Effector CD8-positive, alpha-beta T cell (primary cell): ENCODE measurements at regions not wholly inside any gene's neighbourhood (a gene's known extent, or its start where the extent isn't known, plus 50 kb on each side); places are given as distances from the start of the nearest gene placed in this dataset.

Source experiments
- DNase-seq: peaks from one replicate; lab custom pipeline; 2025; lab: John Stamatoyannopoulos, UW

DNA sequence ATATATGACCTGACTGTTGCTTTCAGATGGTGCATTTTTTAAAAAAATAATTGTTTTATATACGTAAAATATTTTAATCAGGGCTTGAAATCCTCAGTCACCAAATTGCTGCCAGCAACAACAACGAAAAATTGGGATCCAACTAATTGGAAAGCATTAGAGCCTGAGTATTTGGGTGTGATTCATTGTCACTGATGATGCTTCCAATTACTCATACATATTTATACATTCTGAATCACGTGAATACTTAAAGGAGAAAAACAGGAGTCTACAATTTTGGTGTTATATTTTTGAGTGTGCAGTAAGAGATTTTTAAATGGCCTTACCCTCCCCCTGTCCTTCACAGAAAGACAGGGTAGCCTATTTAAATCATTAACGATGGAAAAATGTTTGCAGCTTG lies 765.6 kb upstream of the TENM3 start:
- DNase-seq = no peak

DNA sequence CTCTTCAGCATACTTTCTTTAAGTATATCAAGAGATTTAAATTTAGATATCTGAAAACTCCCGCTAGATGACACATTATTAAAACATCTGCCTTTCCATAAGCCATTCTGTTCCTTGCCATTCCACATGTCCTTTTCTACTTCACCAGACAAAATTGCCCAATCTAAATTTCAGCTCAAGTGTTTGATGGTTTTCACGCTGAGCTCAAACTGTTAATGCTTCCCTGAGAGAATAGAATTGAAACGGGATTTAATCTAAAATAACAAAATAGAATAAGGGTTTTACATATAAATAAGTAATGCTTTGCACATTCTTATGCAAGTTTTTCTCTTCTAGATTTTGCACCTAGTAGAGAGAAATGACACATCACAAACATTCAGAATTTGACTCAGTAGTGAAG lies 764.5 kb upstream of the TENM3 start:
- no peak for DNase-seq

DNA sequence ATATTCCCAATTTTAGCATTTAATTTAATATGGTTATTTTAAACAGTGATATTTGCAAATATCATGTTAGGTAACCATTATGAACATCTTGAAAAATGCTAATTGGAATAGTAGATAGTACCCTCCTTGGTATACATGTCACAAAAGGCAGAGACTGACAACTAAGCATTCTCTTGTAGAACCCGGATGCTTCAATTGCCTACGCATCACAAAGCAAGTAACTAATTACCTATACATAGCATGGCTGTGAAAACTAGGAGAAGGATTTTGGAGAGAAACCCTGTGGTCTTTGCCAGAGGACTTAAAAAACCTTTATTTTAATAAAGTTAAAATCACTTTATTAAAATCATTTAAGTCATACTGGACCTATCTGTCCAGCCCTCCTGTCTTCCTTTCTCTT lies 764.1 kb upstream of the TENM3 start:
- DNase-seq = no peak

DNA sequence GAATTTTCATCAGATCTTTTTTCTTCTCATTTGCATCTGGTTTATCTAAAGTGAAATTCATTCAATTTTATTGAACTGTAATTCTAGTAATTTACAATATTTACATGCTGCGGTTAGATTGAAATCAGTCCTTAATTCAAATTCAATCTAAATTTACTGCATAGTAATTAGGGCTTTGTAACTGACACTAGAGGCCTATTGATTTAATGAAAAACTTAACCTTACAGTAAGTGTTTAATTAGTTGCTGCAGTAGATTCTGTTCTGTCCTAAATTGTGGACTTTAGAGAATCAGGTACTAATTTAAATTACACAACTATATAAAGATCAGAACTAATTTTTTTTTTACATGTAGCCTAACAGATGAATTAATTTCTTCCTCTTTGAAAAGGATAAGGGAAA lies 758.8 kb upstream of the TENM3 start:
- DNase-seq = no peak

DNA sequence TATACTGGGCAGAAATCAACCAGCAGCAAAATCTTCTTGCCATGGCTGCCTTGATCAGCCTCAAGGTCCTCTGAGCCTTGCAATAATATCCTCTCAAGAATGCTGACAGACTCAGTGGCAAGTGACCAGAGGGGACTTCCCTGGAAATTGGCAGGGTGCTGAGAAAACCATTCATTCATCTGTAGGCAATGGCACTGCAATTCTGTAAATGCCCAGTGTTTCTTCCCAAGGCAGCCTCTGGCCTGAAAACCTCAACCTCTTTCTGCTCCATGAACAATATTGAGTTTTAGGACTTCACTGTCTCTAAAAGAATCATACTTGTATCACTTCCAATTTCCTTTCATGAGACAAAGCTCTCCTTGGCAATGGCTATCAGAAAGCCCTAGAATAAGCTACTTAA lies 754.3 kb upstream of the TENM3 start:
- DNase-seq = no peak

DNA sequence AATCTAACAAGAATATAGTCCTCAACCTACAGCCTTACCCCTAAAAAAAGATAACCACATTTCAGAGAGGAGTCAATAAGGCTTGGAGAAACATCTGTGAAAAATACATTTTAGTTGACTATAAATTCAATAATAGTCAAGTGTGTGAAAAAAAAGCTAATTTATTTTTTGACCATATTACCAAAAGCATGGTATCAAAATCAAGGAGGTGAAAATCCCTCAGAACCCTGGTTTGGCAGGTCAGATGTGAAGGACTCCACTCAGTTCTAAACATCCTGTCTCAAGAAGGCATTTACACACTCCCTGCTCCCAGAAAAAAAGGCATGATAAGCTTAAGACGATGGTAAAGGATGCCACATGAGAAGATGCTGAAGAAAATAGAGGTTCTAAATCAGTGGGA lies 745.1 kb upstream of the TENM3 start:
- DNase-seq = no peak

DNA sequence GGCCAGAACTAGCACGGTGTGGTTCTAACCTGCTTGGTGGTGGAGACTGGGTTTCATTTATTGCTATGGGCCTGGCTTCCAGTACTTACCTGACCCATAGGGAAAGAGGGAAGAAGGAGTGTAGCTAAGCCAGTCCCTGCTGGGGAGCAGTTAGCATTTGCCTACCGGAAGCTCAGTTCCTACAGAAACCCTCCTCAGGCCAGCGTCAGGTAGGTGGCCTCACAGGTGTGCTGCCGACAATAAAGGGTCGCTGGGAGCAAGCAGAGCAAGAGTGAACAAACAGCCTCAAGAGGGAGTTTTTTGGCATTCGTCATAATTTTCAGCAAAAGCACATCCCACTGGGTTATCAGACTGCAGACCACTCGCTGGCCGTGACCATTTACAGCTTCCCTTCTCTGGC lies 740.6 kb upstream of the TENM3 start:
- DNase-seq = no peak

DNA sequence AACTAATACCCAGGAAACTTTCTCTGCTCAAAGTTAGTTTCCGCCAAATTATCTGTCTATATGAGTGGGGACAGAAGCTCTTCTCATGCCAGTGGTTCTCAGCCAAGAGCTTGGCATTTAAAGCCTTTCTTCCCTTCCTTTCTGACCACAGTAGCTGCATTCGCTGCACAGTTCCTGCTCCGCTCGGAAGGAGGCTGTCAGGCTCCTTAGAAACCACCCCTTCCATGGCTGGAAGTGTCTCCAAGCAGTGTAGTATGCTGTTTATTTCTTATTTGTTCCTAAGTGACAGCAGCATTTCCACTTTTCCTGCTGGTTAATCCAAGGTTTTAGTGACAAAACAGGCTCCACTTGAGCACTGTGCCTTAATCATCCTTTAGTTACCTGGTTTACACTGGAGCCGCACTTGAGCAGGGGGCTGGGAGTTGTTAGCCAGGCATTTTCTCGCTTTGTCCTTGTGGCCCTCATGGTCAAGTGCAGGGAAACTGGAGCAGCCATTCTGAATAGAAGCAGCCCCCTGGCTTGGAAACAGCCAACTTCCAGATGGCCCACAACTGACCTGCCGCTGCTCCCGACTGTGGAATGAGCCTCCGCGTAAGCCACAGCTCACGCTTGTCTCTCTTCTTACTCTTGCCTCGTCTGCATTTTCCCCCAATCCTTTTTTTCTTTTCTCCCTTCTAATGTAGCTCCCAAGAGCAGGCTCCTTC lies 739.4 kb upstream of the TENM3 start:
- no peak for DNase-seq

DNA sequence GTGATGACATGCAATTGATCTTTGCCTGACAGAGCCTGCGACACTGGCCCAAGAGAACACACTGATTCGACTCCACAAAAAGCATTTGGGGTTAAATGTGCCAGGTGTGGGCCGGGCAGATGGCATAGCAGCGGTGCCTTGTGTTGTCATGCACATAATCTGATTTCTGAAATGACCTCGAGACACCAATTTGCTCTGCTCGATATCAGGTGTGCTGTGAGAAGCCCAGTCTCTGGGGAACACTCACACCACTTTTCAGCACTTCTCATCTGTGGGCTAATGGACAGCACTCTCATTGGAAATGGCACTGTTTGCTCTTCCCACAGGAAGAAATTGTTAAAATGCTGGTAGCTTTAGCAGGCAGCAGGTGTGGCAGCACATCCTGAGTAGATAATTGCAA lies 738.3 kb upstream of the TENM3 start:
- no peak for DNase-seq

DNA sequence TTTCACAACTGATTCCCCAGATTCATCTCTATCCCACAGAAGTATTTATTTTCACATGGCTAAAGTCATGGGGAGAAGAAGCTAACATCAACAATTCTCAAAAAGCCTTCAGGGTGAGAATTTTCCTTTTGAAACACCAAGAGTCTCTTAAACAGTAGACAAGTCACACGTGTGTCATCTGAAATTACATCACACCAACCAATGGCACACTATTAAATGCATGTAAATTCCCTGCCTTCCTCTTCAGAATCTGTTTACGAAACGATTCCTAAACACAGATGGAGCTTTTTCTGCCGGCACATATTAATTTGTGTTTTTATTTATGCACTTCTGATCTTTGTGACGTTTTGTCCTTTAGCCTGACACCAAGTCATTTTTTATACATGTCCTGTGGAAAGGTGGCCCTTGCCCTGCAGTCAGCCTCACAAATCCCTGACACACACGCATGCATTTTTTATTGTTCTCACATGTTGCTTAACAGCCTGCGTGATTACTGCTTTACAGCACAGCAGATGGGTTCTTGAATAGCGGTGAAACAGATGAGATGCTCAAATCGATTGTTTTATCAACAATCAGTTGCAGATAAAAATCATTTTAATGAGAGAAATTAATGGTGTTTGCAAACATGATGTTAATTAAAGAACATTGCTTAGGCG lies 735.9 kb upstream of the TENM3 start:
- no peak for DNase-seq

DNA sequence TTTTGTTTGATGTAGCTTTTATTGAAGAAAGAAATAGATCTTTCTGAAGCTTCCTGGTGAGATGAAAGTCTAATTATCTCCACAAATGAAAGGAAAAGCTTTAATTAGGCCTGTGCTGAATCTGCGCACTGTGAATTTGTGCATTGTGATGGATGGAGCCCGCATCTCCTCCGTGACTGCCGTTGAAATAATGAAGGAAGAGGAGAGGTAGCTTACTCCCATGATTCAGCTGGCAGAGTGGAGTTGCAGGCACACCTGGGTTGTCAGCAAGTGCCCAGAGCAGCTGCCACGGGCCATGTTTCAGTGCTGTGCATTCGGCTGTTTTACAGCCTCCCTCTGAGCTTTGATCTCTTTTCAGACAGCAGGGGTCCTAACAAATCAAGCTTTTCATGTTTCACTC lies 735.3 kb upstream of the TENM3 start:
- DNase-seq = no peak

DNA sequence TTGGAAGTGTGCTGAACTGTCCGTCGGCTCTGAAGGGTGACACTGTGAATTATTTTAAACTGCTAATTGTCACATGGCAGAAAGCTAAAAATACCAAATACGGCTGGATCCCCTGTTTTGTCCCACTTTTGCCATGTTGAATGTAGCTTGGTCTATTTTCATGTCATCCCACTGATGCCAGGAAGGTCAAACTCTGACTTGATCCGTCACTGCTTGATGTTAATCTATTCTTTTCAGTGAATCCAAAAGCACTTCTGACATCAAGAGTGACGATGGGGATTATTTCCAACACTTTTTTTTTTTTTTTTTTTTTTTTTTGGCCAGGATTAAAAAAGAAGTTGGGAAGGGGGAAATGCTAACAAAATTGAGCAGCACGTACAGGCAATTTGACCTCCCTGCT lies 734.6 kb upstream of the TENM3 start:
- no peak for DNase-seq

DNA sequence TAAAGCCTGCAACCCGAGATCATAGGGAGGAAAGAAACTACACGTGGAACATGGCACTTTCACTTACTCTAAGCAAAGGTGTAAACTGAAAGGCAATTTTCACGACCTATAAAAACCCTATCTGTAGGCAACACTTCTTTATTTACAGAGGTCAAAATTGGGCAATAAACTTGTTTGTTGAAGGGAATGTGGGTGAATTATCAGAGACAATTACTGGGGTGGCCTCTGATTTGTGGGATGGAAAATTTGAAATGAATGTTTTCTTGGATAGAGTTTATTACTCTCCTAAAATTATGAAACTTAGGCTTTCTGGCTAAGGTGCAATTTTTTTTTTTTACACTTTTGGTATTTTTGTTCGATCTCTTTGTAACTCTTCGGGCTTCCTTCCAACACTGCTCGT lies 734.1 kb upstream of the TENM3 start:
- DNase-seq = no peak

DNA sequence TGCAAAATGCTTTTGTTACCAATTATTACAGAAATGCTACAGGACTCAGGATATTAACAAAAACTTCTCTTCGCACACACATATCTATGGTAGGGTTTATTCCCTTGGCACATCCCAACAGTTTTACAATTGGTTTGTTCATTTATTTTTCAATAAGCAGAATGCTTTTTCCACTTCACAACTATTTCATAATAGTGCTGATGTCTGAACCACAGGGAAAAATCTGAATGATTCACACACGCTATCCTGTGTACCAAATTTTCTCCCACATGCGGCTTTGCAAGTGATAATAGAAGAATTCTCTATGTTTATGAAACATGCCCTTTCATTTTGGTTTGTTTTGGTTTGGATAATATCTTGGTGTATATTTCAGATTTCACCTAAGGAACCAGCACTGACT lies 725.7 kb upstream of the TENM3 start:
- no peak for DNase-seq

DNA sequence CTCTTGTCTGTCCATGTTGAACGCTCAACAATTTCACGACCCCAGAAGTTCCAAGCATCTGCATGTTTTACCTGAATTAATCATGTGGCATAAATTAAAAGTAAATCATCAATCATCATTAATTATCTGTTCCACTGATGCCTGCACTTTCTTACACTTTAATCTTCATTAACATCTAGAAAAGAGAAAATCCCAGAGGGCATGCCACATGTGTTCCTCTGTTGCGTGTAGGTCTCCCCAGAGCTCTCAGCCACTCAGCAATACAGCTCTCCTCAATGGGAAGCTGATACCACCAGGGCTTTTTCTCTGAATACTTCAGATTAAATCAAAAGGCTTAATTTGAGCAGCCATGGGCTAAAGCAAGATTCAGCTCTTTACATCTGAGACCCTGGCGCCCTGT lies 722.4 kb upstream of the TENM3 start:
- DNase-seq = no peak

DNA sequence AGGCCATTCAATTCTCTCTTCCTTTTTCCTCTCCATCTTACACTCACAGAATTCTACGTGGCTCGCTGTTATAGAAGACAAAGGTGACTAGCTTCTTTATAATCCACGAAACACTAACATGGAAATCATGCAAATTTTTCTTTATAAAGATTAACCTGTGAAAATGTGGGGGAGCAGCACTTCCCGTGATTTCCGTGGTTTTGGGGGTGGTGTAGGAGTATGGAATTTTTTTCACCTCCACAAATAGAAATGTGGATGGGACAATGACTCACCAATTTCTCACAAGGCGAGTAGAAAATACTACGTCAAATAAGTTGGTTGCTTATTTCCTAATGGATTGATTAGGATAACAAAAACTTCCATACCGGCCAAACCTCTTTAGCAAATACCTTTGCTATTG lies 719.2 kb upstream of the TENM3 start:
- no peak for DNase-seq

DNA sequence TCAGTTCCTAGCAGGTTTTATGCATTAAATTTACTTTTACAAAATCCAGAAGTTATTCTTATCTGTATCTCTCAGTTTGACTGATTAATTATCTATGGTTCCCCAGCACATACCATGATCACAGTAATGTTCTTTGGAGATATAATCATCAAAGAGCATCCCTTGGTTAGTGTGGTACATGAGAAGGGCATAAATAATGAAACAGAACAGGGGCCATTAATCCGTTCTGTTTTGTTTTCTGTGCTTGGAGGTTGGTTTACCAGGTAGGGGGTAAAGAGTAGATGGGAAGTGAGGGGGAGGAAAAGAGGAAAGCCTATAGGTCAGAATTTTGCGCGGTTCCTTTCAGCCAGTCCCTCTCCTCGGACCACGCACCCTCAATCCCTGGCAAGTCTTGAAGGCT lies 718.7 kb upstream of the TENM3 start:
- no peak for DNase-seq

DNA sequence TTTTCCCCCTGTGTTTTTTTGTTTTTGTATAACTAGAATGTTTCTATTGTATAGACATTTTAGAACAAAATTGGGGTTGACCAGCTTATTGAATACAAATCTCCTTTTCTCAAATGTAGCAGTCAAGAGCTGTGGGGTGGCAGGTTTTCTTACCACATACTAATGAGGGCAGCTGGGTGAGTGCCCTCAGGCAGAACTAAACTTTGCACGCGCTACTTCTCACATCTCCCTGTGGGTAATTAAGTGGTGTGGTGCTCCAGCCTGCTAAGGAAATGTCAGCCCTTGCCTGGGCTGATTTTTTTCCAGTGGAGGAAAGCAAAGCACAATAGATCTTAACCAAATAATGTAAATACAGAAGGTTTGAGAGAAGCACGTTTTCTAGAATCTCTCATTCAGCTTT lies 717.6 kb upstream of the TENM3 start:
- no peak for DNase-seq

DNA sequence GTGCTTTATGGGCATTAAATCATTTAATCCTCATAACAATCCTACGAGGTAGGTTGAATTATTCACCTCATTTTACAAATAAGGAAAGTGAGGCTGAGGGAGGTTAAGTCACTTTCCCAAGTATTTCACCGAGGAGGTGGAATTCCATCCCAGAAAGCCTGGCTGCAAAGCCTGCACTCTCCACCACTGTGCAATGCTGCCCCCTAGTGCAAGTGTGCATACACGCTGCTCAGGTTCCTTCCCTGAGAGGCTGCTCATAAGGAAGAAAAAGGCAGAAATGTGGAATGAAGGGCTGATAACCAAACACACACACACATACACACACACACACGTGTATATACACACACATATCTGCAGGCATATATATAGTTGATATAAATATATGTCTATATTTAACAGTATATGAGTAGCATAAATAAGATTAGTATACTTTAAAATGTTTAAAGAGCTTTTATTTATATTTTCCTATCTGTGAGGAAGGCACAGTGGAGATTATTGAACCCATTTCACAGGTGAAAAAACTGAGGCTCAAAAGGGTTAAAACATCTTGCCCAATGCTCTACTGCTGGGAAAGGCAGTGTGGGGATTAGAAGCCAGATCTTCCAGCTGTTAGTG lies 714.5 kb upstream of the TENM3 start:
- DNase-seq = no peak

DNA sequence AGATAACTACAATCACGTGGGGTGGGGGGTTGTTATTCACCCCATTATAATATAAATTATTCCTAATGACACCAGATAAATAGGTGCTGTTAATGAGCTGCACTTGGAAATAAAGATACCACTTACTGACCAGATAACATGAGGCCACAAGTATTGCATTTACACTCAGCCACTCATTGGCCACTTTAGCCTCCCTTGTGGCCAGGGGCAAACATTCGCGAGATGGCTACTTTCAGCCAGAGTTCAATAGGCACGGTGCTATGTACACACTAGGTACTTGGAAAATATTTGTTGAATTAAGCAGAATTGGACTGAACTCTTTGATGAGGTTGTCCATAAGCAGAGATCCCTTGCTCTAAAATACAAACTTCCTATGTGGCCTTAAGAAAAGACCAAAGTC lies 713.7 kb upstream of the TENM3 start:
- DNase-seq = no peak

DNA sequence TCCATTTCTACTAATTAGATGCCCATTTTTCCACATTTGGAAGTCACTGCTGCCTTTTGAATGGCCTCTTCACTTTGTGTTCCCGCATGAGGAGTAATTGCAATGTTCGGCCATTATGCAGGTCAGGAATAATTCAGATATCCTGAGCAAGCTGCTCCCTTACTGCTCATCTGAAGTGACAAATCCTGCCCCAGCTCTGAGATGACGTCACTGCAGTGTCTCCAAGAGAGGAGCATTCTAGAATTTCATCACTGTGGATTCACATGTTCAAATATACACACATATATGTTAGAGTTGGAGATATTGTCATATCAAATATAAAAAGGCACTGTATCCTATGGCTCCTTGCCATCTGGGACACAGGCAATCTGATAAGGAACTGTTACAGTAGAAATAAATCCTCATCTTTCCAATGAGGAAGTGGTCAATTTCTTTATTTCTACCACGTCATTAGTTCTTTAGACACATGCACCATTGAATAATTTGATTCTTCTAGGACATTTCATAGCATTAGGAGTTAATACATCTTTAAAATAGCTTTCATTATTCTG lies 706.9 kb upstream of the TENM3 start:
- DNase-seq = no peak

DNA sequence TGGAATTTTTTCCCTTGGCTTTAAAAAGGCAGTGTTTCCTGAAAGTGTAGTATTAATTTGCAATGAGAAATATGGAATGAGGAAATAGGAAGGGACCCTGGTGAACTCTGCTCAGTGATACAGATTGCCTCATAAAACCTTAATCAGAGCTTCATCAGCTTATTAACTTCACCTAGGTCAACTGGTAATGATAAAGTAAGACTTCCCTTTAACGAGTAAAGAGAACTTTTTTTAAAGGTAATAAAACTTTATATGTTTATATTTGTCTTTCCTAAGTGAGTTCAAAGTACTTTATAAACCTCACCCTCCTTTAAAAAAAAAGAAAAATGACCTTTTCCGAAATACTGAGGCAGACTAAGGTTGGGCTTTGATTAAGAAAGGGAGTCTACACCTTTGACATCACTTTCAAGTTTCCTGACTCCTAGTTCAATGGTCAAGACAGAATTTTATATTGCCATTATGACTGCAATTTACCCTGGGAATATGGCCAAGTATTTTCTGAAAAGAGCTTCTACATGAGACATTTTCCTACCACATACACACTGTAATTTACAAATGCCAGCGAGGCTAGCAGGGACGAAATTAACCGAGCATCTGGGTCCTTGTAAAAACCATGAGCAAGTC lies 706.3 kb upstream of the TENM3 start:
- DNase-seq = no peak

DNA sequence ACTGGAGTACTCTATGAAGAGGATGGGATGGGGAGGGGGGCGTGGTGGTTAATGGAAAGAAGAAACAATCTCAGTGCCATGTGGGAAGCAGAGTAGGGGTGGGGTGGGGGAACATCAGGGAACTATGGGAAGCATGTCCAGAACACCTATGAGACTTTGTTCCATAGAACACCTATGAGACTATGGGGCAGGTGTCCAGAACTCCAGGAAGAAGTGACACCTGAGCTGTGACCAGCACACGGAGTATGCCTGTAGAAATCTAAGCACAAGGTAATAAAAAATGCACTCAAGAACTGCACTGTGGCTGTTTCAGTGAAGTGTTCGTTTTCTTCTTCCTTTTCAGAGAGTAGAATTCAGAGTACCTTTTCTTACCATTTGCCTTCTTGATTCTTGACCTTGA lies 704.8 kb upstream of the TENM3 start:
- DNase-seq = no peak
